ENCODE measurements at regions not wholly inside any gene's neighbourhood (a gene's known extent, or its start where the extent isn't known, plus 50 kb on each side); places are given as distances from the start of the nearest gene placed in this dataset.

- TF ChIP-seq CTCF (IDR thresholded peaks at IDR 0.05) (no peak), POLR2A (IDR thresholded peaks at IDR 0.05) (no peak), POLR2AphosphoS5 (IDR thresholded peaks at IDR 0.05) (no peak)
Measured at GRCh38 chr9:88024896-88025295, 50.6 kb upstream of the CDK20 start.
